ENCODE measurements at regions not wholly inside any gene's neighbourhood (a gene's known extent, or its start where the extent isn't known, plus 50 kb on each side); places are given as distances from the start of the nearest gene placed in this dataset.

GRCh38 chr16:73523209-73523608 is 475.3 kb upstream of the ZFHX3 start:
- ChIA-PET POLR2A (no interaction called here), CTCF (no interaction called here), RAD21 (ENCODE audit: low non-redundant PET in 1 of 2, low total read pairs in 2 of 2, uncharacterized antibody in 2 of 2, unreplicated experiment in 2 of 2) (no interaction called here)
- no peak overlapping the region for H2AFZ ChIP-seq (ENCODE audit: low read depth, low read length, poor library complexity, severe bottlenecking)
- no peaks in the 10 kb centered on the region for H3K36me3 ChIP-seq (ENCODE audit: control insufficient read depth in 1 of 2, insufficient read depth in 2 of 2, low read length in 2 of 2)
- intact Hi-C loops (cut with micrococcal nuclease): no loop called here
- H3K9me2 ChIP-seq (ENCODE audit: insufficient read depth): no peaks in the 10 kb centered on the region
- no TSS peak for BruUV-seq (replicated peaks)
- H3K4me3 ChIP-seq (replicated peaks in 1 of 2; ENCODE audit: low read depth in 1 of 2, low read length in 2 of 2): no peak overlapping the region
- no peaks in the 10 kb centered on the region for H3K4me1 ChIP-seq (ENCODE audit: control insufficient read depth in 1 of 2, insufficient read depth in 2 of 2, low read length in 2 of 2)
- no peak overlapping the region for H3K27ac ChIP-seq (ENCODE audit: low read depth, low read length)
- H3K79me2 ChIP-seq (ENCODE audit: insufficient read depth, low read length): no peaks in the 10 kb centered on the region
- peaks cover 25% of the 10 kb centered on the region for H3K27me3 ChIP-seq (ENCODE audit: insufficient read depth, low read length)
- no peaks in the 10 kb centered on the region for H4K20me1 ChIP-seq (ENCODE audit: insufficient read depth)
- no peaks in the 10 kb centered on the region for H3K9me3 ChIP-seq (ENCODE audit: control insufficient read depth in 1 of 2, insufficient read depth in 1 of 2, low read depth in 1 of 2, low read length in 2 of 2)
- no peak overlapping the region for H3K9ac ChIP-seq (ENCODE audit: low read length)
- ATAC-seq: no peak
- no peak for DNase-seq (ENCODE audit: low read depth, low spot score)
- TF ChIP-seq EGR1 (IDR thresholded peaks at IDR 0.05; ENCODE audit: low read depth) (no peak), CTCF (IDR thresholded peaks at IDR 0.05 in 2 of 3, conservative IDR thresholded peaks at IDR 0.05 in 1 of 3; ENCODE audit: borderline replicate concordance in 1 of 3, insufficient read depth in 1 of 3, low read depth in 2 of 3, low read length in 2 of 3) (no peak), MAX (IDR thresholded peaks at IDR 0.05) (no peak), SIN3A (IDR thresholded peaks at IDR 0.05; ENCODE audit: low read depth) (no peak)
- H3K4me2 ChIP-seq (ENCODE audit: low read length): no peak overlapping the region

- H3K9ac ChIP-seq (ENCODE audit: low read length): no peak overlapping the region
- peaks cover 28% of the 10 kb centered on the region for H3K27me3 ChIP-seq (ENCODE audit: insufficient read depth, low read length)
- ATAC-seq (no peak), DNase-seq (ENCODE audit: low read depth, low spot score) (no peak)
- no peaks in the 10 kb centered on the region for H4K20me1 ChIP-seq (ENCODE audit: insufficient read depth)
- H3K36me3 ChIP-seq (ENCODE audit: control insufficient read depth in 1 of 2, insufficient read depth in 2 of 2, low read length in 2 of 2): no peaks in the 10 kb centered on the region
- no peak overlapping the region for H2AFZ ChIP-seq (ENCODE audit: low read depth, low read length, poor library complexity, severe bottlenecking)
- H3K4me3 ChIP-seq (replicated peaks in 1 of 2; ENCODE audit: low read depth in 1 of 2, low read length in 2 of 2): no peak overlapping the region
- RAD21 ChIA-PET (ENCODE audit: low non-redundant PET in 1 of 2, low total read pairs in 2 of 2, uncharacterized antibody in 2 of 2, unreplicated experiment in 2 of 2): no interaction called here
- no peak overlapping the region for H3K4me2 ChIP-seq (ENCODE audit: low read length)
- POLR2A ChIA-PET: no interaction called here
- no peaks in the 10 kb centered on the region for H3K79me2 ChIP-seq (ENCODE audit: insufficient read depth, low read length)
- H3K9me3 ChIP-seq (ENCODE audit: control insufficient read depth in 1 of 2, insufficient read depth in 1 of 2, low read depth in 1 of 2, low read length in 2 of 2): no peaks in the 10 kb centered on the region
- no TSS peak for BruUV-seq (replicated peaks)
- no peaks in the 10 kb centered on the region for H3K4me1 ChIP-seq (ENCODE audit: control insufficient read depth in 1 of 2, insufficient read depth in 2 of 2, low read length in 2 of 2)
- no peak overlapping the region for H3K27ac ChIP-seq (ENCODE audit: low read depth, low read length)
- intact Hi-C loops (cut with micrococcal nuclease): no loop called here
- CTCF ChIA-PET: no interaction called here
- no peaks in the 10 kb centered on the region for H3K9me2 ChIP-seq (ENCODE audit: insufficient read depth)
- no peak for TF ChIP-seq JUND (IDR thresholded peaks at IDR 0.05)
- no peak for TF ChIP-seq YY1 (IDR thresholded peaks at IDR 0.05; ENCODE audit: extremely low read depth, insufficient replicate concordance, low read depth, low read length)
- TF ChIP-seq ZNF274 (IDR thresholded peaks at IDR 0.05; ENCODE audit: low read depth, low read length): no peak
- TF ChIP-seq ZFX (IDR thresholded peaks at IDR 0.05): no peak
- TF ChIP-seq EZH2phosphoT487 (IDR thresholded peaks at IDR 0.05; ENCODE audit: borderline replicate concordance): no peak
- no peak for TF ChIP-seq SIN3A (IDR thresholded peaks at IDR 0.05; ENCODE audit: low read depth)
- TF ChIP-seq ZBTB33 (IDR thresholded peaks at IDR 0.05; ENCODE audit: extremely low read depth, insufficient replicate concordance, low read length): no peak
- TF ChIP-seq POLR2A (IDR thresholded peaks at IDR 0.05; ENCODE audit: borderline replicate concordance, extremely low read depth, insufficient read depth, insufficient read length): no peak
- TF ChIP-seq FOSL1 (IDR thresholded peaks at IDR 0.05; ENCODE audit: low read depth): no peak
- TF ChIP-seq CEBPB (IDR thresholded peaks at IDR 0.05; ENCODE audit: low read depth): no peak
- no peak for TF ChIP-seq ELF1 (IDR thresholded peaks at IDR 0.05; ENCODE audit: borderline replicate concordance, low read depth)
- TF ChIP-seq RAD21 (IDR thresholded peaks at IDR 0.05; ENCODE audit: low read depth): no peak
- no peak for TF ChIP-seq CBX3 (IDR thresholded peaks at IDR 0.05; ENCODE audit: low read depth)
- TF ChIP-seq SRF (IDR thresholded peaks at IDR 0.05; ENCODE audit: low read depth): no peak
- TF ChIP-seq TCF7L2 (IDR thresholded peaks at IDR 0.05; ENCODE audit: borderline replicate concordance, extremely low read depth, insufficient read depth, insufficient read length): no peak
These were observed 473.6 kb upstream of the ZFHX3 start for GRCh38 chr16:73521499-73521898.
